HG03354 (cell line): ENCODE measurements at regions not wholly inside any gene's neighbourhood (a gene's known extent, or its start where the extent isn't known, plus 50 kb on each side); places are given as distances from the start of the nearest gene placed in this dataset.

Experiments used
- ATAC-seq: cut with Tn5 transposase; IDR thresholded peaks from one replicate; pipeline ENCODE4 v1.9.1; 2021; ENCODE audit warnings: mild to moderate bottlenecking; ENCODE audit not compliant: unreplicated experiment, poor library complexity, severe bottlenecking

GRCh38 chr20:24096264-24096663 lies 107.7 kb upstream of the GGTLC1 start:
- no peak for ATAC-seq

DNA sequence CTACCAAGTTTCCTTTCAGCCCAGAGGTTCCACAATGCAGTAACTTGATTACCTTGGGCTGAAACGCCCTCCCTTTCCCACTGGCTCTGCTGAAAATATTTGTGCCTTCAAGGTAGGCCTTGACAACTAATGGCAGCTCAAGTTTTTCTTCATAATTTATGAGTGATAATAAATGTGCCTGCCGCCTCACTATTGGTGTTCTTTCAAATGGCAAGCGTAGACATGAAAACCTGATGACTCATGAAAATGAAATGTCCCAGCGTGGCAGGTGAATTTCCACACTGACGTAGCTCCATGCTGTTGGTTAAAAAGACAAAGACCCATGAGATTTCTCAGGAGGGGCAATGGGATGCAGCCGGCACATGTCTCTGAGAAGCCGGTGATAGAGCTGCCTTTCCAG lies 107.2 kb upstream of the GGTLC1 start:
- ATAC-seq = no peak

- no peak for ATAC-seq
These were observed 106.7 kb upstream of the GGTLC1 start for GRCh38 chr20:24095303-24095702.

GRCh38 chr20:24089576-24089975 lies 101.0 kb upstream of the GGTLC1 start:
- ATAC-seq = no peak

DNA sequence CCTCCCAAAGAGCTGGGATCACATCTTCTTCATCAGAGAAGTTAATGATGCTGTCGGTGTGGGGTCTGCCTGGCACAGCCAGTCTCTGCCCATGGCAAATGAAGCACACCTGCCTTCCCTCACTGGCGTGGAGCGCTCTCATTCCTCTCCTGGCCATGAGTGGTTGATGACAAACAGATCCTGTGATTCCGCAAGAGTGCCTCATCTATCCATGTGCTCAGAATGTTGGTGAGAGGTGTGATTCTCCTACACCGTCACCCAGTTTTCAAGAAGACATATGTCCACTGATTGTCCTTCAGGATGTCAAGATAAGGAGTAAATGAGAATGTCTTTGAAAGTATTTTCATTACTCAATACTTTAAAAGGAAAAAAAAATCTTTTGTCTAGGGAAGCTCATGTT lies 97.5 kb upstream of the GGTLC1 start:
- no peak for ATAC-seq

GRCh38 chr20:24084281-24084680 lies 95.7 kb upstream of the GGTLC1 start:
- ATAC-seq = no peak

GRCh38 chr20:24081077-24081476 lies 92.5 kb upstream of the GGTLC1 start:
- no peak for ATAC-seq

DNA sequence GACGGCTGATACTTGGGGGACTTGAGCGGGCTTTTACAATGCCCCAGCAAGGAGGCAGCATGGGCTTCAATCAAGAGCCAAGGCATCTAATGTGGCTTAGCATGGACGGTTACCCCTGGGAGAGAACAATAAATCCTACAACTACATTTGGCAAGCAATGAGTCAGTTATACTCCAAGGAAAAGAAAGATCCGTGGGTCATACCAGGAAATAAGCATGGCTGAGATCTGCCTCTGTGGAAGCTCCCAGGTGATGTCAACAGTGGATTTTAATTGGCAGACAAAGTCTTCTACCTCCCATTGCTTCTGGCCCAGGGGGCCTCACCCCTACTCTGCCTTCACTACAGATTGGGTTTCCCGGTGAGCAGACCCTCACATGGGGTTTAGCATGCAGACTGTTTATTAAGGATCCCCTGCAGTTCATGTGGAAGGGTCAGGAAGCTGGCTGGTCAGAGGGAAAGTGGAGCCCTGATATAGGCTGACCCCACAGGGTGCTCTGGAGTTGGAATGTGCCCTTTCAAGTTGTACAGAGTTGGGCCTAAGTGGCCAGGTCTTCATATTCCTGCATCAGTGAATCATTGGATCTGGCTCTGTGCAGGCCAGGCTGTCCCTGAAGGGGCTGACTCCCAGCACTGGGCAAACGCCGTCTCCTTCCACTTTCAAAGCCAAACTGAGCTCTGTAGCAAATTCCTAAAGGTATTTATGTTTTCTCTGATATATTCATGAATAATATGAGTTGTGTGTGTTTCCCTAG lies 91.3 kb upstream of the GGTLC1 start:
- ATAC-seq = no peak

GRCh38 chr20:24077145-24077544 lies 88.6 kb upstream of the GGTLC1 start:
- ATAC-seq = no peak

DNA sequence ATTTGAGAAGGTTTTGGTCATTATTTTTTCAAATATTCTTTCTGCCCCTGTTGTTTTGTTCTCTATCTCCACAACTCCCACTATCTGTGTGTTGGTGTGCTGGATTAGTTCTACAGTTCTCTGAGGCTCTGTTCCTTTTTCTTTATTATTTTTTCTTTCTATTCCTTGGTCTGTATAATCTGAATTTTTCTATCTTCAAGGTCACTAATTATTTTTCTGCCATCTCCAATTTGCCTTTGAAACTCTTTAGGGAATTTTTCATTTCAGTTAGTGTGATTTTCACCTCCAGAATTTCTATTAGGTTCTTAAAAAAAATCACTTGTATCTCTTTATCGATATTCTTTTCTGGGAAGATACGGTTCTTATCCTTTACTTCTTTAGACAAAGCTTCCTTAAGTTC lies 82.1 kb upstream of the GGTLC1 start:
- no peak for ATAC-seq

GRCh38 chr20:24066076-24066700 lies 77.6 kb upstream of the GGTLC1 start:
- ATAC-seq = no peak

DNA sequence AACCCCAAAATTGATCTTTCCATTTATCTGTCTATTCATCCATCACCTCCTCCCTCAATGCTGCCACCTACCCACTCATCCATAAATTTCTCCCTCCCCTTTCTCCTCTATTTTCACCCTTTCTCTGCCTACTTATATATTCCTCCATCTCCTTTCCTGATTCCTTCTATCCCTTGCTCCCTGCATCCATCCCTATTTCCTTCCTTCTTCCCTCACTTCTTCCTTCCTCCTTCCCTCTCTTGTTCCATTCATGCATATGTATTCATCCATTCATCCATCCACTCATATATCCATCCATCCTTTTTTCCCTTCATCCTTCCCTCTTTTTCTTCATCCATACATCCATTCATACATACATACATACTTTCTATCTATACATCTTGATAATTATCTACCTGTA lies 76.3 kb upstream of the GGTLC1 start:
- ATAC-seq = no peak

DNA sequence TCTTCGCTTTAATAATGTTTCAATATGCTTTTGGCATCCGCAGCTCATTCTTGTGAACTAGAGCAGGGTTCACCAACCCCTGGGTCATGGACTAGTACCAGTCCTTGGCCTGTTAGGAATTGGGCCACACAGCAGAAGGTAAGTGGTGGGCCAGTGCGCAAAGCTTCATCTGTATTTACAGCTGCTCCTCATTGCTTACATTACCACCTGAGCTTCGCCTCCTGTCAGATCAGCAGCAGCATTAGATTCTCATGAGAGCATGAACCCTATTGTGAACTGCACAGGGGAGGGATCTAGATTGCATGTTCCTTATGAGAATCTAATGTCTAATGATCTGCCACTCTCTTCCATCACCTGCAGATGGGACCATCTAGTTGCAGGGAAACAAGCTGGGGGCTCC lies 75.5 kb upstream of the GGTLC1 start:
- ATAC-seq = no peak

GRCh38 chr20:24063100-24063499 lies 74.5 kb upstream of the GGTLC1 start:
- no peak for ATAC-seq

DNA sequence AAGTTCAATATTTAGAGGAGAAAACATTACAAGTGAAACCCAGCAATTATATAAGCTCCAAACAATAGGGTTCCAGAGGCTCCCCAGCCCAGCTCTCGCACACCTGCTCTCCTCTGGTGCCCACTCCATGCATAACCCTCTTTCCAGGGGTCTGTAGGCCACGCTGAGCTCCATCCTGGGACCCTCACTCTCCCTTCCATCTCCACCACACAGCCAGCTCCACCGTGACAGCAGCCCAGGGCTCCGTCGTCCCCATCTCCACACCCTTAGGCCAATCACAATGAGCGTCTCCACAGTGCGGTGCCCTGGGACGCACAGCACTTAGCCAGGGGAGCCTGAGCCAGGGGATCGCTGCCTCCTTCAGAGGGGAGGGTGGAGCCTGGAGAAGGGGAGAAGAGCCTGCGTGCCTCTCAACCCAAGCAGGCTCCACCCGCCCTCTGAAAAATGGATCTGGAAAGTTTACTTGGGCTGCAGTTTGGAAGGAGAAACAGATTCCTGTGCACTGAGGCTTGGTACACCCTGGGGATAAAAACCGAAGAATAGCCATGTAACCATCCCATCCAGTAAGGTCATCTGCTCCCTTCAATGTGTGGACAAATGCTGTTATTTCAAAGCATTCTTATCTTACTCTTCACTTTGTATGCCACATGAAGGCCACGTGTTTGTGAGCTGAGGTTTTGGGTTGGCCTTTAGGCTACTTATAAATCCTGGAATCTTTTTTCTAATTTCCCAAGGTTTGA lies 72.4 kb upstream of the GGTLC1 start:
- no peak for ATAC-seq

GRCh38 chr20:24059174-24059573 lies 70.6 kb upstream of the GGTLC1 start:
- no peak for ATAC-seq

- ATAC-seq = no peak
These were observed 67.9 kb upstream of the GGTLC1 start for GRCh38 chr20:24056491-24056890.

- ATAC-seq = no peak
These were observed 64.2 kb upstream of the GGTLC1 start for GRCh38 chr20:24052599-24053275.

DNA sequence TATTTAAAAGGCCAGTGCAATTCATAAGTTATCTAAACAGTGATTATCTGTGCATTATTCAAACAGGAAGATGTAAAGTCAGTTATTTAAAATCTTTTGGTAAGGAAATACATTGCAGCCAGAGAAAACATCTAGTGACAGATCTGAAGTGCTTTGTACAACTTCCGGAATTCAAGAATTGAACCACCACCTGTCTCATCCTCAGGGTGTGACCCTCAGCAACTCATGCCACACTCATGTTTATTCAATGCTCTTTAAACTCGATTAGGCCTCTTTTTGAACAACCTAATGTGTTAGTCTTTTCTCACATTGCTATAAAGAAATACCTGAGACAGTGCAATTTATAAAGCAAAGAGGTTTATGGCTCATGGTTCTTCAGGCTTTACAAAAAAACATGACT lies 62.6 kb upstream of the GGTLC1 start:
- no peak for ATAC-seq

- ATAC-seq = no peak
These were observed 61.5 kb upstream of the GGTLC1 start for GRCh38 chr20:24050119-24050518.
